Smooth muscle cell (in vitro differentiated cells): ENCODE measurements at regions not wholly inside any gene's neighbourhood (a gene's known extent, or its start where the extent isn't known, plus 50 kb on each side); places are given as distances from the start of the nearest gene placed in this dataset.

Source experiments
- DNase-seq: peaks from one replicate; lab custom pipeline; 2025; ENCODE audit not compliant: unreplicated experiment; lab: John Stamatoyannopoulos, UW
- H2AFZ ChIP-seq: fragments of 200-600 bp; sonication (generic); 2 replicates; pipeline ENCODE4 v1.6.0; 2016; ENCODE audit warnings: antibody characterized with exemption, low read depth, mild to moderate bottlenecking
- H3F3A ChIP-seq: fragments of 200-600 bp; sonication (generic); 2 replicates; pipeline ENCODE4 v1.6.0; 2017; ENCODE audit warnings: antibody characterized with exemption, low read depth
- H3K27ac ChIP-seq: fragments of 200-600 bp; sonication (generic); 2 replicates; pipeline ENCODE4 v1.5.1; 2016; ENCODE audit warnings: low read depth, mild to moderate bottlenecking
- H3K27me3 ChIP-seq: fragments of 200-600 bp; sonication (generic); 2 replicates; pipeline ENCODE4 v1.6.1; 2016; ENCODE audit warnings: low read depth, mild to moderate bottlenecking
- H3K36me3 ChIP-seq: fragments of 200-600 bp; sonication (generic); 2 replicates; pipeline ENCODE4 v1.5.1; 2016; ENCODE audit warnings: low read depth
- H3K4me1 ChIP-seq: fragments of 200-600 bp; sonication (generic); 2 replicates; pipeline ENCODE4 v1.5.1; 2016; ENCODE audit warnings: low read depth
- H3K4me2 ChIP-seq: fragments of 200-600 bp; sonication (generic); 2 replicates; pipeline ENCODE4 v1.6.0; 2016; ENCODE audit warnings: mild to moderate bottlenecking
- H3K4me3 ChIP-seq: fragments of 200-600 bp; sonication (generic); 2 replicates; pipeline ENCODE4 v1.5.1; 2016; ENCODE audit warnings: mild to moderate bottlenecking
- H3K79me2 ChIP-seq: fragments of 200-600 bp; sonication (generic); 2 replicates; pipeline ENCODE4 v1.6.0; 2016; ENCODE audit warnings: low read depth, mild to moderate bottlenecking
- H3K9ac ChIP-seq: fragments of 200-600 bp; sonication (generic); 2 replicates; pipeline ENCODE4 v1.6.0; 2016; ENCODE audit warnings: low read depth
- H3K9me3 ChIP-seq: fragments of 200-600 bp; sonication (generic); replicated peaks from 2 replicates; pipeline ENCODE4 v1.5.1; 2016; ENCODE audit warnings: low read depth
- H4K20me1 ChIP-seq: fragments of 200-600 bp; sonication (generic); 2 replicates; pipeline ENCODE4 v1.6.0; 2016; ENCODE audit warnings: low read depth
- CTCF ChIP-seq: fragments of 200-600 bp; sonication (generic); IDR thresholded peaks from 2 replicates; pipeline ENCODE4 v1.5.1; 2017; ENCODE audit warnings: borderline replicate concordance, mild to moderate bottlenecking, antibody characterized with exemption; ENCODE audit not compliant: insufficient read depth, poor library complexity, severe bottlenecking
- WGBS: methylation state at CpG from one replicate; pipeline ENCODE4 v1.1.7; 2016; ENCODE audit warnings: low lambda C conversion rate; 5-methylcytosine and 5-hydroxymethylcytosine counted together

- no peak for DNase-seq
- Histone ChIP-seq H3K4me2 (no peak overlapping the region), H3K27ac (no peak overlapping the region), H3K36me3 (no peaks in the 10 kb centered on the region), H3K9ac (no peak overlapping the region), H2AFZ (no peak overlapping the region), H3K4me3 (no peak overlapping the region), H3K27me3 (no peaks in the 10 kb centered on the region), H3K79me2 (no peaks in the 10 kb centered on the region), H3K9me3 (no peaks in the 10 kb centered on the region), H3F3A (no peaks in the 10 kb centered on the region), H4K20me1 (no peaks in the 10 kb centered on the region), H3K4me1 (peaks cover 5% of the 10 kb centered on the region)
- TF ChIP-seq CTCF: no peak
- 80% methylated on average over 14 of the region's 14 CpGs for WGBS
Observed at GRCh38 chr5:168110870-168111832, 180.3 kb upstream of the WWC1 start.

GRCh38 chr5:168114444-168115017, 176.9 kb upstream of the WWC1 start:
- 55% methylated on average over 6 of the region's 6 CpGs for WGBS
- Histone ChIP-seq H3K4me1 (peaks cover 30% of the 10 kb centered on the region), H3K27ac (no peak overlapping the region), H3K79me2 (no peaks in the 10 kb centered on the region), H3K36me3 (no peaks in the 10 kb centered on the region), H3K9ac (no peak overlapping the region), H3K27me3 (no peaks in the 10 kb centered on the region), H4K20me1 (no peaks in the 10 kb centered on the region), H3K9me3 (no peaks in the 10 kb centered on the region), H3K4me2 (no peak overlapping the region), H3K4me3 (no peak overlapping the region), H3F3A (no peaks in the 10 kb centered on the region), H2AFZ (no peak overlapping the region)
- TF ChIP-seq CTCF: peak; percentile 73
- DNase-seq: no peak

- DNase-seq: no peak
- Histone ChIP-seq H3K27ac (no peak overlapping the region), H3K4me1 (peaks cover 27% of the 10 kb centered on the region), H3K79me2 (no peaks in the 10 kb centered on the region), H3K9me3 (no peaks in the 10 kb centered on the region), H2AFZ (no peak overlapping the region), H3K27me3 (no peaks in the 10 kb centered on the region), H3K4me3 (no peak overlapping the region), H3K4me2 (no peak overlapping the region), H3K36me3 (no peaks in the 10 kb centered on the region), H4K20me1 (no peaks in the 10 kb centered on the region), H3F3A (no peaks in the 10 kb centered on the region), H3K9ac (no peak overlapping the region)
- TF ChIP-seq CTCF: no peak
- 97% methylated on average over 5 of the region's 5 CpGs for WGBS
Observed at GRCh38 chr5:168117469-168117868, 174.0 kb upstream of the WWC1 start.
